Stimulated activated CD4-positive, alpha-beta T cell treated with anti-CD3 and anti-CD28 coated beads, Interleukin-2, amount 100 ng/mL, for 24 hours (primary cell): ENCODE measurements at regions not wholly inside any gene's neighbourhood (a gene's known extent, or its start where the extent isn't known, plus 50 kb on each side); places are given as distances from the start of the nearest gene placed in this dataset.
"Not testable (repeated sequence)": the region's sequence is repeated elsewhere in the genome, so short reads cannot be mapped to it uniquely, and the experiment has no call there.

ENCODE experiments used
- DNase-seq, 2 donors: peaks; one replicate each; pipeline ENCODE4 v3.0.0-alpha.2; 2020

DNA sequence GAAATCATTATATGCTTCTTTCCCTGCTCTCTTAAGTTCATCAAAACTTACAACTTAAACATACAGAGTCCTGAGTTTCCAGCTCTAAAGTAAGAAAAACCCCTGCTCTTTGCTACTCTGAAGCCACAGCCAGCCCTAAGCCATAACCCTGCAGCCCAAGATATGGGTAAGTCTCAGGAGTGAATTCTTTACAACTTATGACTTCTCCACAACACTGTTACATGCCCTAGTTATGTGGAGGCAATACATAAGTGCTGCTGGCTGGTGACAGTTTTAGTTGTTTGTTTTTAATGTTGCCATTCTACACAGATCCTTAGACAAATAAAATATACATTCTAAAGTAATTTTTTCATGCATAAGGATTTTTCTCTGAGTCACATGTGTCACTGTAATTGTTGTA is 100.2 kb downstream of the FBXO8 start:
- DNase-seq, result no peak

DNA sequence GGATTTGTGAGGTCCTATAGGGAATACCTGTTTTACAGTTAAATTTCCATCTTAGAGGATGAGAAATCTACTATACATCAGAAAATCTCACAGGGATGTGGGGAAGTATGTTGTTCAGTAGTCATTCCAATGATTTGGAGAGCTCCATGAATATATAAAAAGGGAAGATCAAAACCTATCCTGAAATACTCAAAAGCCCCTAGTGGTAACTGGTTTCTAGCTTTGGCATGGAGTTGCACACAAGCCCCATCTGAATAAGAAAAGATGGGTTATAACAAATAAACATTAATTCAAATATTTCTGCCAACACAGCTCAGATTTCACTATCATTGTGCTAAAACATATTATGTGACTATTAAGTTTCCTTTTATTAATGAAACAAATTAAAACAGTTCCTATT is 101.6 kb downstream of the FBXO8 start:
- DNase-seq, result no peak

- no peak for DNase-seq
These were observed 105.9 kb downstream of the FBXO8 start for GRCh38 chr4:174177536-174177935.

DNA sequence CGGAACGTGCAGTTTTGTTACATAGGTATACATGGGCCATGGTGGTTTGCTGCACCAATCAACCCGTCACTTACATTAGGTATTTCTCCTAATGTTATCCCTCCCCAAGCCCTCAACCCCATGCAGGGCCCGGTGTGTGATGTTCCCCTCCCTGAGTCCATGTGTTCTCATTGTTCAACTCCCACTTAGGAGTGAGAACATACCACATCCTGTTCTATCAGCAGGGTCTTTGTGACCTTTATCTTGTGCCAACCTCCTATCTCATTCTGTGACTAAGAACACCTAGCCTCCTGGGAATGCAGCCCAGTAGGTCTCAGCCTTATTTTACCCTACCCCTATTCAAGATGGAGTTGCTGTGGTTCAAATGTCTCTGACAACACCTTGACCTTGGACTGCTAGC is 107.6 kb downstream of the FBXO8 start:
- not testable (repeated sequence) for DNase-seq

- no peak for DNase-seq
These were observed 110.1 kb downstream of the FBXO8 start for GRCh38 chr4:174173360-174173759.

- DNase-seq, result no peak
These were observed 111.2 kb downstream of the FBXO8 start for GRCh38 chr4:174172274-174172673.

DNA sequence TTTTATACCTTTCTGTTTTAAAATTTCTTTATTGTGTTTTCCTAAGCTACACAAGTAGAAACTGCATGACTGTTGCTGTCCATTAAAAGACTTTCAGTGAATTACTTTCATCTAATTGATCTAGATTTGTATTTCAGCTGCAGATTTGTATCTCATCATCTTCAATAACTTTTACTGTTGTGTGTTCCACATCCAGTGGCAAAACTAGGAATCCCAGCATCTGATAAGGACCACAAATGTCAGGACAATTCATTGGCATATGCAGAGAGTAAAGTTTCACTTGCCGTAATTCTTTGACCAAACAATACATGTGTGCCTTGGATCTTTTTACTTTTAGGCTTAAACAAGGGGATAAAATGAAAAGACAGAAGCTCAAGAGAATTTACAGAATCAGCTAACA is 112.6 kb downstream of the FBXO8 start:
- no peak for DNase-seq

- no peak for DNase-seq
These were observed 113.4 kb downstream of the FBXO8 start for GRCh38 chr4:174170091-174170490.

GRCh38 chr4:174157106-174157607 is 126.3 kb downstream of the FBXO8 start:
- no peak for DNase-seq

- DNase-seq, result no peak
These were observed 127.1 kb downstream of the FBXO8 start for GRCh38 chr4:174156239-174156826.

DNA sequence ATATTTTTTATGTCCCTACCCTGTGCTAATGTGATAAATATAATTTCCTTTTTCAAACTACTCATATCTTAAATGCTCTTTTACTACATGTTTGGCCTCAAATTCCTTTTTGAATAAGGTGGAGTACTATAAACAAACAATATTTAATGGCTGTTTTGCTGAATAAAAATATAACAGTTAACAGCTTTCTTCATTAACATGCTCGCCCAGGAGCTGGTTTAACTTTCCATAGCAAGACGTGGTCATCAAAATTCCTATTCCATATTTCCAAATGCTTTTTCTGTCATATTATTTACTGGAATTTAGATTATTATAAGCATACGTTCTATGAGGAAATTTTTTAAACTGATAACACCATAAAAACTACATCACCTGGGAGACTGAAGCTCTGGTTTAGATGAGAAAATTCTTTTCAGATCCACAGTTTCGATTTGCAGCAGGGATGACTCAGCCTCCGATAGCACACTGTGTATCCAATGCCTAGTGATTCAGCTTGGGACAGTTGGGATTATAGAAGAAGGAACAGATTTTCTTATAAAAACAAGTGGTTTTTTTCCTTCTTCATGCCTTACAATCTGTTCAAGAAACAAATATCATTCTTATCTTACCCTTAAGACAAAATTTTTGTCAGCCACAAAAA is 129.1 kb downstream of the FBXO8 start:
- no peak for DNase-seq

- no peak for DNase-seq
These were observed 130.6 kb downstream of the FBXO8 start for GRCh38 chr4:174152717-174153466.

DNA sequence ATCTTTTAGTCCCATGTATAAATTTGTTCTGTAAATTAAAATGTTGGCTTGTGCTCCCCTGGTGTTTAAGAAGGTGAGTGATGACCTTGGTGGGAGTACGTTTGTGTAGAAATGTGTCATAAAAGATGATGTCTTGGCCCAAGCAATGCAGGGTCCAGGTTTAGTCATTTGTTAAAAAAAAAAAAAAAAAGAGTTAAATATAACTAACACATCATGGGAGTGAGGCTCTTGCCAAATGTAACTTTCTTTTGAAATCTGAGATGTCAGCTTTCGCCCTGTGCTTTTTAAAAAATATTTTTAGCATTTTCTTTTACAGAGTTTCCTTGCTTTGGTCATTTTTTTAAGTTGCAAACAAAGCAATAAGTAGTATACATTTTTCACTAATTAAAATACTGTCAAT is 135.6 kb downstream of the FBXO8 start:
- no peak for DNase-seq

- DNase-seq, result no peak
These were observed 139.4 kb downstream of the FBXO8 start for GRCh38 chr4:174144106-174144505.

DNA sequence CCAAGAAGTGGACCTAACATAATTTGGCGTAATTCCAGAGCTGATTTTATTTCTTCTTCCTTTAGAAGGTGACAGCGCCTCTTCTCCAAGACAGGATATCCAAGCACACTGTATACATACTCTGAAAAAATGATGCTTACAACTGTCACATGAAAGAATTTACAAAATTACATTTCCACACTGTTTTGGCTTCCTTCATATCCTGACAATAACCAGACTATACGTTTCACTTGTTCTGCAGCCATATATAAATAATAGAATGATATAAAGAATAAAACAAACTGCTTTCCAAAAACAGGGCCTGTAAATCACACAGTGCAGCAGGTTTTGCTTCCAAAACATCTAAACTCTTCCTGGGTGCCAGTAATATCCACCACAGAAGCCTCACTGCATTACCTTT is 141.6 kb downstream of the FBXO8 start:
- DNase-seq, result no peak

DNA sequence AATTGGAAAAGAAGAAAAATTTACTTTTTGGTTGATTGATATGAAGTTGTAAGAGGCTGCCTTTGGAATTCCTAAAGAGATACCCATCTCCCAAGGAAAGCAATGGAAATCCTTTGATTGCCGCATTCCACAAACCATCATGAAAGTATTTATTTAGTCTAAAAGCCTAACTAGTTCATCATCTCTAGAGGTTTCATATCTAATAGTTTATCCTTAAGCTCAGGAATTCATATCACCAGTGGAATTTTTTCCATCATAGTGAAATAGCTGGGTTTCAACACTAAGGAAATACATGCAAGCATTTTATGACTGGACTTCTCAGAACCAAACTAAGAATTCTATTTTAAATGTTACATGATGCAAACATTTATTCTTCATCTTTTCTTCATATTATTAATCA is 144.9 kb downstream of the FBXO8 start:
- DNase-seq, result no peak

- DNase-seq, result no peak
These were observed 145.8 kb downstream of the FBXO8 start for GRCh38 chr4:174137698-174138097.

DNA sequence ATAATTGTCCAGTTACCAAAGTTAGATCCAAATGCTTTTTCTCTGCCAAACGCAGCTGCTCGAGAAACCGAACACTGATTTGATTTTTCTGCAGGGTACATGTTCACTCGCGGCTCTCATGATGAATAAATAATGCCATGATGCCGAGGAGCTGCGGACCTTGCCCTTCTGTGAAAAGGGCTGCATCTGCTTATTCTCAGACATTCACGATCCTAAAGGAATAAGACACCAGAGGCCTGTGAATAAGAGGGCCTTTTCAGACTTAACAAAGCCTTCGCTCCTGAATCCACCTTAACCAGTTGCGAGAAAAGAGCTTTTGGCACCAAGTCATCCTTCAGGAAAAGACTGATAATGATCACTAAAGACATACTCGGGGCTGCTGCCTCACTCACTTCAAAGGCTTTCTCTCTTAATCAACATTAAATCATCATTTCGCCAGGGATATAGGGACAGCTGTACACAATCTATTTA is 147.5 kb downstream of the FBXO8 start:
- no peak for DNase-seq

DNA sequence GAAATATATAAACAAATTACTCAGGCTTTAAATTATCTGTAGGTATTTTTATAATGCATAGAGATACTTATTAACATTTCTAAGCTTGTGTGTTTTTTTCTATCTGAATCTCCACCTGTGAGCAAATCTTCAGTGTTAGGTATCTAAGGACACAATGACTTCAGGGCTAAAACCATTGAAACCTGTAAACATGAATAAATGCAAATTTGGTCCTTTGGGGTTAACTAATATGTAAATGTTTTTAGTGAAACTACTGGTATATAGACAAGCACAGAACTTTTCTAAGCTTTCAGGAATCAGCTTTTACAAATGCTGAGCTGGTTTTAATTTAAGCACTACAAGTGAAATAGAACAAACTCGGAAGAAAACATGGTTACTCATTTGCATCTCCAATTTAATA is 147.9 kb downstream of the FBXO8 start:
- no peak for DNase-seq

GRCh38 chr4:174134361-174134760 is 149.1 kb downstream of the FBXO8 start:
- DNase-seq, result no peak

- no peak for DNase-seq
These were observed 149.9 kb downstream of the FBXO8 start for GRCh38 chr4:174133551-174133950.

DNA sequence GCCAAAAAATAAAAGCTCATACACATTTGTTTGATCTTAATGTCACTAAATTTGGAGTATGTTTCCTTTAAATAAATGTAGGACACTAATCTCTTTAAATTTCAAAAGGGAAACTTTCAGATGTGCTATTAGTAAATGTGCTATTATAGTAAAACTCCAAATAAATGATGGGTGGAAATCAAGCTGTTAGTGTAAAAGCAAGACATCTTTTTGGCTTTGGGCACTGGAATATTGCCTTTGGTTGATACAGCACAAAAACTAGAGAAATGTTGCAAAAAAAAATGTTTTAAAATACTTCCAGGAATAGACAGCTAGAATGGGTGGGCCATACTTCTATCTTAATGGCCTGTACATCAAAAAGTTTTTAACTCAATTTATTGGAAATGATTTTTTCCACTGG is 151.6 kb downstream of the FBXO8 start:
- no peak for DNase-seq

DNA sequence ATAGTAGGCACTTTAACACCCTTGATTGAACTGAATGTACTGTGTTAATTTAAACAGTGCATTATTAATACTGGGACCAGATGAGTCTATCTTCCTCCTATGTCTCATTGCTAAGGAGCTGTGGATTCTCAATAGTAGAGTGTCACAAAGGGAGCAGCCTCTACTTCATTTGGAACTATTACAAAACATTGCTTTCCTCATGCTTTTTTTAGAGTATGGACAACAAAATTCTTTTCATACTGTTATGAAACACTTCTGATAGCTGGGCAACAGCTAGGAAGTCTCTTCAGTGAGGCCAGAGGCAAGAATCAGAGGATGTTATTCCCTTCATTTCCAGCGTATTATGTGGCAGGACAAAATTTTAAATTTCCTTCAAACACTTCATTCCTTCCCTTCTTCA is 160.8 kb downstream of the FBXO8 start:
- no peak for DNase-seq
